ENCODE measurements at regions not wholly inside any gene's neighbourhood (a gene's known extent, or its start where the extent isn't known, plus 50 kb on each side); places are given as distances from the start of the nearest gene placed in this dataset.
"Not testable (repeated sequence)": the region's sequence is repeated elsewhere in the genome, so short reads cannot be mapped to it uniquely, and the experiment has no call there.

GRCh38 chr1:173332026-173332425 lies 124.9 kb upstream of the TNFSF4 start:
- DNase-seq (ENCODE audit: low read depth, low spot score) = no peak

DNA sequence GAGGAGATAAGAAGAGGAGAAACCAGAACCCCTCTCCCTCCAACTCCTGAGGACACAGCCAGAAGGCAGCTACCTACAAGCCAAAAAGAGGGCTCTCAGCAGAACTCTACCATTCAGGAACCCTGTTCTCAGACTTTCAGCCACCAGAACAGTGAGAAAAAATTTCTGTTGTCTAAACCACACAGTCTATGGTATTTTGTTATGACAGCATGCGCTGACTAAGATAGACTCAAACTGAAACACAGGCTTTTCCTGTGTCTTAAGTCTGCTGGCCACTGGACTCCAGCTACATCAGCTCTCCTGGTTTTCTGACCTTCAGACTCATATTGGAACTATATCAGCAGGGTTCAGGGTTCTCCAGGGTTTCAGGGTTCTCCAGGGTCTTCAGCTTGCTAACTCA lies 126.5 kb upstream of the TNFSF4 start:
- H3K4me3 ChIP-seq (ENCODE audit: low read length) = no peak overlapping the region
- DNase-seq (ENCODE audit: low read depth, low spot score) = no peak

More at GRCh38 chr1:173332026-173332425, 124.9 kb upstream of the TNFSF4 start:
- no peak overlapping the region for H3K4me3 ChIP-seq (ENCODE audit: low read length)

- H3K4me3 ChIP-seq (ENCODE audit: low read length) = no peak overlapping the region
- DNase-seq (ENCODE audit: low read depth, low spot score) = no peak
Observed at GRCh38 chr1:173337126-173337525, 130.0 kb upstream of the TNFSF4 start.

DNA sequence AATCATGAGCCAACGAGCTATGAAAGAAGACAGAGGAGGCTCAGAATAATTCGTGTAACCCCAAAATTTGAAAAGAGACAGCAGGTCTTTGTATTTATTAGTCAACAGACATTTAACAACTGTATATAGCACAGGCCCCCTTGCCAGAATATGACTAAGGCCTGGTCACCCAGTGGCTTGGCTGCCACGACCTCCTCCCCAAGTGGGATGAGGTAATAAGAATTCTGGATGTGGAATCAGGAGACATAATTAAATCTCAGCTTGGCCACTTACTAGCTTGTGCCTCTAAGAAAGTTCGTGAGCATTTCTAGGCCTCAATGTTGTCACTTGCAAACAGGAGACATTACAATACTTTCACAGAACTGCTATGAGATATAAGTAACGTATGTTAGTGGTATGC lies 134.2 kb upstream of the TNFSF4 start:
- no peak for DNase-seq (ENCODE audit: low read depth, low spot score)
- no peak overlapping the region for H3K4me3 ChIP-seq (ENCODE audit: low read length)

- no peak for DNase-seq (ENCODE audit: low read depth, low spot score)
- no peak overlapping the region for H3K4me3 ChIP-seq (ENCODE audit: low read length)
Observed at GRCh38 chr1:173341971-173342370, 134.8 kb upstream of the TNFSF4 start.

DNA sequence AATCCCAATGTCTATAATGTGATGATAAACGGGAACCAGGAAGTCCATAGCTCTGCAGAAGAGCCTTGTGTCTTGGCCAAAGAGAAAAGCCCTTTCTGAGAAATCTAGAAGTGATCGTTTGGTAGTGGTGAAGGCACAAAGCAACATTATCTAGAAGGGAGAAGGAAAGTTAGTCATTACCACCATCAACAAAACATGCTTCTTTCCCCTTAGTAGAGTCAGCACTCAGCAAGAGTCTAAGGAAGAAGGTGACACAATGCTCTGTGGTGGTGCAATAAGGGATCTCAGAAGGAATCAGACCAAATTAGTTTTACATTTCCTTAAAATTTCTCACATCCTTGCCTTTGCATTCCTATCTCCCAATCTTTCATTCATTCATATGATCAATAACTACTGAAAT lies 134.4 kb upstream of the PRDX6 start:
- H3K4me3 ChIP-seq (ENCODE audit: low read length) = no peak overlapping the region
- no peak for DNase-seq (ENCODE audit: low read depth, low spot score)

DNA sequence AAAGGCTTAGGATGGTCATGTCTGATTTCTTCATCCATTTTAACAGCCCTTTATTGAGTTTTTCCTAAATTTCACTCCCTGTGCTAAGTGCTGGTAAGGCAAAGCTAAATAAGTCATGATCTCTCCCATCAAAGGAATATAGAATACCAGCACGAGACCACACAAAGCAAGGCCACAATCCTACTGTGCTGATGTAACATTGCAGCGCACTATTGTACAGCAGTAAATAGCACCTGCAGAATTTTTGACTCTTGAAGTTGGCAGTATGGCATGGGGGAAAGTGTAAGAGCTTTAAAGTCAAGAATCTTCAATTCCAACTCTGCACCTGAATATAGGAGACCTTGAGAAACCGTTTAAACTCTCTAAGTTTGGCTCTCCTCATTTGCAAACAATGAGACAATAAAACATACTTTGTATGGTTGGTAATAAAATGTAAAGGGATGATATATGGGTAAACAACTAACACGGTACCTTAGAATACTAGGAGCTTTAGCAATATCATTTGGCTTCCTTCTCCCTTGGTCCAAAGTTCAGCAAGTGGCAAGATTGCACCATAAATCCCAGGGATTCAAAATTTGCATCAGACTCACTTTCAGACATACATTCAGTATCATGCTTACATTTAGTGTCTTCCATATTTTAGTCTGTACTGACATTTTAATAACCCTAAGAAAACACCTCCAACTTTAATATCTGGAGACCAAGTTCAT lies 132.9 kb upstream of the PRDX6 start:
- H3K4me3 ChIP-seq (ENCODE audit: low read length) = no peak overlapping the region
- no peak for DNase-seq (ENCODE audit: low read depth, low spot score)

DNA sequence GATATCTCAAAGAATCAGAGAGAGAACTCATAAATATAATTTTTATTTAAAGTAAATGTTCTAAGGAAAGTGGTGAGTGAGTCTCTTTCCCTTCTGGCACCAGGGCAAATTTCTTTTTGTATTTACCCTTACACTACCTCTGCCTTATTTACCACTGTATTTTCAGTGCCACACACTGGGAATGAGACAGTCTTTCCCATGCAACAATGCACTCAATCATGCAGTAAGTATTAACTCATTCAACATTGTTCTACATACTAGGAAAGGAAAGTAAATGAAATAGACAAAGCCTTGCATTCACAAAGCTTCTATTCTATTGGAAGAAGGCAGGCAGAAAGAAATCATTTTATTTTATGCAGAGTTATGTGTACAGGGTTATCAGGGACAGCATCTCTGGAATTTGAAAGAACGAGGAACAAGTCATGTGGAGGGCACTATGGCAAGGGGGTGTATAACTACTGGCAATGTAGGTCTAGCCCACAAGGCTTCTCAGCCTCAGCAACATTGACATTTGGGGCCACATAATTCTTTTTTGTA lies 129.8 kb upstream of the PRDX6 start:
- no peak for DNase-seq (ENCODE audit: low read depth, low spot score)

DNA sequence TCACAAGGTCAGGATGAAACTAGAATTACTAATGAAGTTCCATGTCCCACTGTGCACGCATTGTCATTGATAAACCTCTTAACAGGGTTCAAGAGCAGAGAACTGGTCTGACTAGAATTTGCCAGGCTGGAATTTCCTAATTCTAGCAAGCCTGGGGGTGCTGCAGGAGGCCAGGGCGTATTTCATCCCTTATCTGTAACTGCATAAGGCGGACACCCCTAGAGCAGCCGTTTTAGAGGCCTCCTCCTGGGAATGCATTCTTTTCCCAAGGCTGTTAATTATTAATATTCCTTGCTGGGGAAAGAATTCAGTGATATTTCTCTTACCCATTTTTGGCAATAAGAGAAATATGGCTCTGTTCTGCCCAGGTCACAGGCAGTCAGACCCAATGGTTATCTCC lies 124.5 kb upstream of the PRDX6 start:
- not testable (repeated sequence) for DNase-seq (ENCODE audit: low read depth, low spot score); H3K4me3 ChIP-seq (ENCODE audit: low read length)

More for the DNA sequence above, 129.8 kb upstream of the PRDX6 start:
- no peak overlapping the region for H3K4me3 ChIP-seq (ENCODE audit: low read length)

- no peak for DNase-seq (ENCODE audit: low read depth, low spot score)
- no peak overlapping the region for H3K4me3 ChIP-seq (ENCODE audit: low read length)
Observed at GRCh38 chr1:173353350-173353749, 123.8 kb upstream of the PRDX6 start.

DNA sequence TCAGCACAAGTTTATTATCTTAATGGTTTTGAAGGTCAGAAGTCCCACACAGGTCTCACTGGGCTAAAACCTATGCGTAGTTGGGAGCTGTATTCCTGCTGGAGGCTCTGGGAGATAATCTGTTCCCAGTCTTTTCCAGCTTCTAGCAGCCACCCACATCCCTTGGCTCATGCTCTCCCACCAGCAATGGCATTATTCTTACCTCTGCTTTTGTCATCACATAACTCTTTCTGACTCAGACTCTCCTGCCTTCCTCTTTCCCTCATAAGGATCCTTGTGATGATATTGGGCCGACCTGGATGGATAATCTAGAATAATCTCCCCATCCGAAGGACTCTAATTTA lies 122.2 kb upstream of the PRDX6 start:
- DNase-seq (ENCODE audit: low read depth, low spot score) = no peak
- no peak overlapping the region for H3K4me3 ChIP-seq (ENCODE audit: low read length)

DNA sequence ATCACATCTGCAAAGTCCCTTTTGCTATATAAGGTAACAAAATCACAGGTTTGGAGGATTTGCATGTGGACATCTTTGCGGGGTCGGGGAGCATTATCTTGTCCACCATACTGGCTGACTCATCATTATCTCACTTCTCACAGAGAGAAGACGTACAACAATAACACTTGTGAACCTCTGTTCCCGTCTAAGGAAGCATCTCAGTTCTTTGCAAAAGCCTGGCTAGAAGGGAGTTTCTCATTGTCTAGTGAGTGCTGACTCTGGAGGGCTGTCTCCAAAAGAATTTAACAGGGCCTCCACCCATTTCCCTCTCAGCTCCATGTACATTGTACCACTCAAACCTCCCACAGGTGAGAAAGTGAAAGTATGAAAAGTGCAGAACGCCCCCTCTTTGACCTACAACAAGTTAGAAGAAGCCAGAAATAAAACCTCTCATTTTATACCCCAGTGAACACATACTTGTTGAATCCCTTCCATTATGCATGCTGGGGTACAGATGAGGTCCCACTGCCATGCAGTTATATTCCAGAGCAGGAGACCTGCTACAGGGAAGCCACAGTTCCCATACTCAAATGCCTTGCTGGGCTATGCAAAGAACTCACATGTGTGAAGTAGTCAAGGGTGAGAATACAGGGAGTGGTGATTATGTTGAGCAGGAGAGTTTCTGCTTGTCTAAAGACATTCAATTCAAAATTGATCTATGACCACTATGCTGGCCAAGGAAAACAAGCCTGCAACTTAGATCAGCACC lies 121.7 kb upstream of the PRDX6 start:
- no peak for DNase-seq (ENCODE audit: low read depth, low spot score)
- no peak overlapping the region for H3K4me3 ChIP-seq (ENCODE audit: low read length)

GRCh38 chr1:173356191-173356762 lies 120.9 kb upstream of the PRDX6 start:
- no peak for DNase-seq (ENCODE audit: low read depth, low spot score)
- H3K4me3 ChIP-seq (ENCODE audit: low read length) = no peak overlapping the region

- H3K4me3 ChIP-seq (ENCODE audit: low read length) = no peak overlapping the region
- no peak for DNase-seq (ENCODE audit: low read depth, low spot score)
Observed at GRCh38 chr1:173360487-173361063, 116.6 kb upstream of the PRDX6 start.

GRCh38 chr1:173362543-173362942 lies 114.6 kb upstream of the PRDX6 start:
- no peak for DNase-seq (ENCODE audit: low read depth, low spot score)
- no peak overlapping the region for H3K4me3 ChIP-seq (ENCODE audit: low read length)

- H3K4me3 ChIP-seq (ENCODE audit: low read length) = no peak overlapping the region
- no peak for DNase-seq (ENCODE audit: low read depth, low spot score)
Observed at GRCh38 chr1:173364827-173365226, 112.3 kb upstream of the PRDX6 start.

DNA sequence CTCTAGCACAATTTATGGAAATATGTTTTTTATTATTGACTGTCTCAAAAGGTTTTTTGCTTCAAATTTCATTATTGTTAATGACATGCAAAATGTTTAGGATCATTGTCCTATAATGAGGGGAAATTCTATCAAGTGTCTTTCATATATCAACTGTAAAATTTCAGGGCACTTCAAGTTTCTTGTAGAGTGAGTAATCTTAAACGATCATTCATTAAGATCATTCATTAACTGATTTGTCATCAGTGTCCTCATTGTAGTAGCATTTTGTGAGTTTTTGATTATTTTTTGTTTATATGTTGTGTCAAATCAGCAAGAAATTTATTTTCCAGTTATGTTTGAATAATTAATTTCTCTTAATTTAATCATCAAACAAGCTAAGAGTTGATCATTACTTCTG lies 111.8 kb upstream of the PRDX6 start:
- H3K4me3 ChIP-seq (ENCODE audit: low read length) = no peak overlapping the region
- no peak for DNase-seq (ENCODE audit: low read depth, low spot score)

GRCh38 chr1:173367136-173367535 lies 110.0 kb upstream of the PRDX6 start:
- no peak for DNase-seq (ENCODE audit: low read depth, low spot score)
- H3K4me3 ChIP-seq (ENCODE audit: low read length) = no peak overlapping the region

GRCh38 chr1:173370586-173370985 lies 106.5 kb upstream of the PRDX6 start:
- not testable (repeated sequence) for H3K4me3 ChIP-seq (ENCODE audit: low read length); DNase-seq (ENCODE audit: low read depth, low spot score)

DNA sequence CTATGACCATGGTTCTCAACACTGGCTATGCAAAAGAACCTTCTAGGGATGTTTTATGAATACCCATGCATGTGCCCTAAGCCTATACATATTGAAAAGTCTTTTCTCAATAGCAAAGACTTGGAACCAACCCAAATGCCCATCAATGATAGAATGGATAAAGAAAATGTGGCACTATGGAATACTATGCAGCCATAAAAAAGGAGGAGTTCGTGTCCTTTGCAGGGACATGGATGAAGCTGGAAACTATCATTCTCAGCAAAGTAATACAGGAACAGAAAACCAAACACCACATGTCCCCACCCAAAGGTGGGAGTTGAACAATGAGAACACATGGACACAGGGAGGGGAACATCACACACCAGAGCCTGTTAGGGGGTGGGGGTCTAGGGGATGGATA lies 101.1 kb upstream of the PRDX6 start:
- DNase-seq (ENCODE audit: low read depth, low spot score) = not testable (repeated sequence)

More for the DNA sequence above, 101.1 kb upstream of the PRDX6 start:
- H3K4me3 ChIP-seq (ENCODE audit: low read length) = not testable (repeated sequence)

Data from Jurkat, Clone E6-1 (cell line).